K562 (cell line): ENCODE measurements at regions not wholly inside any gene's neighbourhood (a gene's known extent, or its start where the extent isn't known, plus 50 kb on each side); places are given as distances from the start of the nearest gene placed in this dataset.

Experiments
- ATAC-seq: fragments of 200-7000 bp; cut with Tn5 transposase; 3 replicates; pipeline ENCODE4 v1.9.1; 2020; ENCODE audit warnings: moderate library complexity
- BruUV-seq: library from RNA; stranded (reverse); fragments of 400-500 nt; replicated peaks from 2 replicates; lab custom pipeline; 2021; lab: Mats Ljungman, UMichigan
- CTCF ChIA-PET: fragments of 300-600 bp; formaldehyde crosslinking; extraction: SDS; loops from one replicate; lab custom pipeline; 2021; ENCODE audit warnings: low intra/inter-chr PET ratio; lab: Yijun Ruan, JAX
- POLR2A ChIA-PET: fragments of 300-600, 350-650 bp; sonication (Branson Sonifier 250); formaldehyde crosslinking; extraction: SDS; loops from one replicate; lab custom pipeline; 2021; ENCODE audit warnings: antibody characterized with exemption, inconsistent platforms; lab: Yijun Ruan, JAX
- DNase-seq, 4 experiments: peaks; one replicate each; pipeline versions ENCODE4 v3.0.0 to v3.0.0-alpha.2; 2011 to 2018; ENCODE audit warnings: low spot score in 3 of 4, mixed read lengths in 3 of 4; ENCODE audit errors: extremely low read depth in 1 of 4
- FAIRE-seq: peaks from 2 replicates; lab custom pipeline; 2011; peaks lifted over from hg19 to GRCh38; lab: Jason Lieb, UNC
- H2AFZ ChIP-seq: 2 replicates; pipeline ENCODE4 v1.6.0; 2011; ENCODE audit warnings: low read depth, low read length, control low read depth, inconsistent platforms
- H3K27ac ChIP-seq: fragments of 200-600 bp; 3 replicates; pipeline ENCODE4 v1.8.0; 2011; ENCODE audit warnings: low read depth, mild to moderate bottlenecking, control low read depth, inconsistent platforms, low read length, moderate library complexity, mixed read lengths; ENCODE audit errors: extremely low read depth
- H3K27me3 ChIP-seq, 2 experiments: fragments of 300-600 bp in 1 of 2; 2 replicates in 1 of 2; 3 replicates in 1 of 2; pipeline versions ENCODE4 v1.6.0 to v1.8.0; 2011; ENCODE audit warnings: inconsistent platforms in 2 of 2, low read length in 2 of 2, mild to moderate bottlenecking in 1 of 2, mixed read lengths in 1 of 2, moderate library complexity in 1 of 2; ENCODE audit not compliant: control insufficient read depth in 2 of 2, insufficient read depth in 2 of 2
- H3K36me3 ChIP-seq: fragments of 300-600 bp; 3 replicates; pipeline ENCODE4 v1.8.0; 2011; ENCODE audit warnings: mild to moderate bottlenecking, low read length, inconsistent platforms; ENCODE audit not compliant: control insufficient read depth, insufficient read depth
- H3K4me1 ChIP-seq, 2 experiments: fragments of 200-600 bp in 1 of 2; replicated peaks in 1 of 2; 2 replicates in 1 of 2; 3 replicates in 1 of 2; pipeline versions ENCODE4 v1.5.1 to v1.8.0; 2011; ENCODE audit warnings: inconsistent platforms in 2 of 2, low read length in 2 of 2, mild to moderate bottlenecking in 1 of 2, mixed read lengths in 1 of 2, moderate library complexity in 1 of 2; ENCODE audit not compliant: control insufficient read depth in 2 of 2, insufficient read depth in 2 of 2
- H3K4me2 ChIP-seq: 2 replicates; pipeline ENCODE4 v1.6.1; 2011; ENCODE audit warnings: low read length, control low read depth, inconsistent platforms, mixed read lengths; ENCODE audit not compliant: insufficient read depth
- H3K4me3 ChIP-seq: fragments of 200-600 bp; sonication (generic), shearing (Covaris generic); 2 replicates; pipeline ENCODE4 v1.5.1; 2016; ENCODE audit warnings: control low read depth, inconsistent platforms
- H3K79me2 ChIP-seq: fragments of 200-600 bp; 3 replicates; pipeline ENCODE4 v1.8.0; 2011; ENCODE audit warnings: low read length, inconsistent platforms; ENCODE audit not compliant: control insufficient read depth, insufficient read depth
- H3K9ac ChIP-seq, 2 experiments: 2 replicates each; pipeline versions ENCODE4 v1.6.0 to v1.6.1; 2011; ENCODE audit warnings: low read depth in 2 of 2, low read length in 2 of 2, control low read depth in 1 of 2, inconsistent platforms in 1 of 2, mild to moderate bottlenecking in 1 of 2, mixed read lengths in 1 of 2; ENCODE audit not compliant: insufficient read depth in 1 of 2
- H3K9me1 ChIP-seq: one replicate; pipeline ENCODE4 v1.6.0; 2011; ENCODE audit warnings: inconsistent platforms, mild to moderate bottlenecking, low read length, moderate library complexity; ENCODE audit not compliant: control insufficient read depth, insufficient read depth
- H3K9me3 ChIP-seq: replicated peaks from 2 replicates; pipeline ENCODE4 v1.5.1; 2011; ENCODE audit warnings: low read depth, low read length, inconsistent platforms; ENCODE audit not compliant: control insufficient read depth, insufficient read depth
- H4K20me1 ChIP-seq: replicated peaks from 2 replicates; pipeline ENCODE4 v1.6.1; 2011; ENCODE audit warnings: low read length, inconsistent platforms, mixed read lengths; ENCODE audit not compliant: control insufficient read depth, insufficient read depth
- BDP1 ChIP-seq: IDR thresholded peaks from 3 replicates; pipeline ENCODE4 v1.6.1; 2011; ENCODE audit not compliant: insufficient read length, insufficient read depth
- GATAD2A ChIP-seq: fragments of 450-650 bp; IDR thresholded peaks from 2 replicates; pipeline ENCODE4 v1.6.1; 2017
- HMG20A ChIP-seq: fragments of 450-650 bp; formaldehyde crosslinking; conservative IDR thresholded peaks from 2 replicates; pipeline ENCODE4 v1.4.0; 2020; ENCODE audit warnings: mild to moderate bottlenecking, mixed read lengths
- HNRNPUL1 ChIP-seq: fragments of 200-400 bp; formaldehyde crosslinking; IDR thresholded peaks from 2 replicates; pipeline ENCODE4 v1.6.1; 2017; ENCODE audit warnings: low read length
- MAFF ChIP-seq: IDR thresholded peaks from 2 replicates; pipeline ENCODE4 v1.6.1; 2012; ENCODE audit warnings: low read length, improper control_type of control experiment
- PRPF4 ChIP-seq: fragments of 200-400 bp; formaldehyde crosslinking; IDR thresholded peaks from one replicate; pipeline ENCODE4 v1.6.1; 2017; ENCODE audit warnings: low read length, low read depth, mild to moderate bottlenecking; ENCODE audit not compliant: insufficient read depth, poor library complexity, severe bottlenecking
- SRSF1 ChIP-seq: fragments of 200-400 bp; formaldehyde crosslinking; IDR thresholded peaks from 2 replicates; pipeline ENCODE4 v1.6.1; 2017; ENCODE audit warnings: mild to moderate bottlenecking, low read depth, low read length, moderate library complexity
- TAF1 ChIP-seq: IDR thresholded peaks from 2 replicates; pipeline ENCODE4 v1.6.1; 2011; ENCODE audit warnings: mild to moderate bottlenecking, low read length, moderate library complexity; ENCODE audit not compliant: insufficient read depth, control insufficient read depth, severe bottlenecking; ENCODE audit errors: extremely low read depth
- TCF7 ChIP-seq: sonication (generic); IDR thresholded peaks from 2 replicates; pipeline ENCODE4 v1.6.1; 2016; ENCODE audit warnings: antibody characterized with exemption, borderline replicate concordance
- XRCC3 ChIP-seq: fragments of 450-650 bp; IDR thresholded peaks from 2 replicates; pipeline ENCODE4 v1.6.1; 2017; ENCODE audit warnings: mild to moderate bottlenecking, moderate library complexity
- ZEB2 ChIP-seq: fragments of 450-650 bp; IDR thresholded peaks from 2 replicates; pipeline ENCODE4 v1.6.1; 2016
- WGBS: fragments of 100-300 bp; shearing (Covaris generic); methylation state at CpG from one replicate; pipeline ENCODE4 v1.1.6; 2016; ENCODE audit warnings: low coverage, mixed read lengths; ENCODE audit not compliant: insufficient coverage; ENCODE audit errors: missing lambda C conversion rate; 5-methylcytosine and 5-hydroxymethylcytosine counted together
- in situ Hi-C: fragments of 300-500 bp; cut with MboI; formaldehyde crosslinking; loops from 4 replicates; pipeline ENCODE4 v1.15.0; 2018; ENCODE audit warnings: inconsistent platforms, mixed read lengths
- intact Hi-C: fragments of 100-400 bp; cut with micrococcal nuclease; formaldehyde crosslinking; loops from 2 replicates; pipeline ENCODE4 v1.14.2; 2022
- TF ChIP-seq, protein P1 (sequence below): fragments of 450-650 bp; IDR thresholded peaks from 2 replicates; pipeline ENCODE4 v1.6.1; 2014; ENCODE audit warnings: low read depth, mild to moderate bottlenecking, moderate library complexity, borderline replicate concordance
- TF ChIP-seq, protein P2 (sequence below): sonication (generic); formaldehyde crosslinking; IDR thresholded peaks from 2 replicates; pipeline ENCODE4 v1.8.1; 2023; ENCODE audit warnings: mild to moderate bottlenecking, missing genetic modification reagents
- TF ChIP-seq, protein P3 (sequence below): fragments of 250-450 bp; sonication (Bioruptor Pico); IDR thresholded peaks from 2 replicates; pipeline ENCODE4 v1.5.0; 2020; ENCODE audit warnings: mild to moderate bottlenecking, borderline replicate concordance
- TF ChIP-seq, protein P4 (sequence below): sonication (generic); formaldehyde crosslinking; IDR thresholded peaks from 2 replicates; pipeline ENCODE4 v1.8.0; 2022; ENCODE audit warnings: mild to moderate bottlenecking, missing genetic modification reagents

DNA sequence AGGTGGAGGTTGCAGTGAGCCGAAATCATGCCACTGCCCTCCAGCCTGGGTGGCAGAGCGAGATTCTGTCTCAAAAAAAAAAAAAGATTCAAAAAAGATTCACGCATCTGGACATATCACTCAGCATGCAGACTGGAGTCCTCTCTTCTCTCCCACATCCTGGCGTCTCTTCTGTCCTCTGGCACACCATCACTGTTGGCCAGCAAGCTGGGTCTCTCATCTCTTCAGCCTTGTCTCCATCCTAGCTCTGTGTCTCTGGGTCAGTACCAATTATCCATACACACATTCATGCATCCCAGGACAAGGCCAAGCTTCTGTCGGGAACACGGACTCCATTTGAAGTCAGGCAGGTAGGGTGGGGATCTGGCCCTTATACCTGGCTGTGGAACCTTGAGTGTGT is 105.5 kb upstream of the MAP1LC3B2 start:
- in situ Hi-C loops = no loop called here
- no peak for ATAC-seq
- DNase-seq = no peak
- ChIA-PET CTCF (no interaction called here), POLR2A (interaction anchor here (0.9 kb wide), 1 partner anchor 9 kb away, joined by 4 read pairs; no protein-coding TSS in a partner anchor)
- Histone ChIP-seq H3K79me2 (no peaks in the 10 kb centered on the region), H3K4me3 (no peak overlapping the region), H3K9me1 (no peaks in the 10 kb centered on the region), H3K36me3 (no peaks in the 10 kb centered on the region), H3K9ac (no peak overlapping the region), H3K27ac (no peak overlapping the region), H4K20me1 (no peaks in the 10 kb centered on the region), H2AFZ (no peak overlapping the region), H3K4me2 (no peak overlapping the region), H3K9me3 (no peaks in the 10 kb centered on the region), H3K27me3 (no peaks in the 10 kb centered on the region), H3K4me1 (peaks cover 3 to 10% of the 10 kb centered on the region in 2 experiments; a peak in 3 of 5 replicates)
- intact Hi-C loops = no loop called here
- FAIRE-seq = no peak
- BruUV-seq = no TSS peak
- 90% methylated on average over 6 of the region's 6 CpGs for WGBS
- TF ChIP-seq HMG20A (CRISPR knock-in tag) (no peak), XRCC3 (no peak), GATAD2A (no peak), SRSF1 (no peak), ZEB2 (no peak), BDP1 (no peak), TAF1 (no peak), PRPF4 (no peak), HNRNPUL1 (no peak), MAFF (no peak), TCF7 (no peak)
- TF ChIP-seq, protein P1, sequence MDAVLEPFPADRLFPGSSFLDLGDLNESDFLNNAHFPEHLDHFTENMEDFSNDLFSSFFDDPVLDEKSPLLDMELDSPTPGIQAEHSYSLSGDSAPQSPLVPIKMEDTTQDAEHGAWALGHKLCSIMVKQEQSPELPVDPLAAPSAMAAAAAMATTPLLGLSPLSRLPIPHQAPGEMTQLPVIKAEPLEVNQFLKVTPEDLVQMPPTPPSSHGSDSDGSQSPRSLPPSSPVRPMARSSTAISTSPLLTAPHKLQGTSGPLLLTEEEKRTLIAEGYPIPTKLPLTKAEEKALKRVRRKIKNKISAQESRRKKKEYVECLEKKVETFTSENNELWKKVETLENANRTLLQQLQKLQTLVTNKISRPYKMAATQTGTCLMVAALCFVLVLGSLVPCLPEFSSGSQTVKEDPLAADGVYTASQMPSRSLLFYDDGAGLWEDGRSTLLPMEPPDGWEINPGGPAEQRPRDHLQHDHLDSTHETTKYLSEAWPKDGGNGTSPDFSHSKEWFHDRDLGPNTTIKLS = no peak
- TF ChIP-seq, protein P2, sequence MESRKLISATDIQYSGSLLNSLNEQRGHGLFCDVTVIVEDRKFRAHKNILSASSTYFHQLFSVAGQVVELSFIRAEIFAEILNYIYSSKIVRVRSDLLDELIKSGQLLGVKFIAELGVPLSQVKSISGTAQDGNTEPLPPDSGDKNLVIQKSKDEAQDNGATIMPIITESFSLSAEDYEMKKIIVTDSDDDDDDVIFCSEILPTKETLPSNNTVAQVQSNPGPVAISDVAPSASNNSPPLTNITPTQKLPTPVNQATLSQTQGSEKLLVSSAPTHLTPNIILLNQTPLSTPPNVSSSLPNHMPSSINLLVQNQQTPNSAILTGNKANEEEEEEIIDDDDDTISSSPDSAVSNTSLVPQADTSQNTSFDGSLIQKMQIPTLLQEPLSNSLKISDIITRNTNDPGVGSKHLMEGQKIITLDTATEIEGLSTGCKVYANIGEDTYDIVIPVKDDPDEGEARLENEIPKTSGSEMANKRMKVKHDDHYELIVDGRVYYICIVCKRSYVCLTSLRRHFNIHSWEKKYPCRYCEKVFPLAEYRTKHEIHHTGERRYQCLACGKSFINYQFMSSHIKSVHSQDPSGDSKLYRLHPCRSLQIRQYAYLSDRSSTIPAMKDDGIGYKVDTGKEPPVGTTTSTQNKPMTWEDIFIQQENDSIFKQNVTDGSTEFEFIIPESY = no peak
- TF ChIP-seq, protein P3, sequence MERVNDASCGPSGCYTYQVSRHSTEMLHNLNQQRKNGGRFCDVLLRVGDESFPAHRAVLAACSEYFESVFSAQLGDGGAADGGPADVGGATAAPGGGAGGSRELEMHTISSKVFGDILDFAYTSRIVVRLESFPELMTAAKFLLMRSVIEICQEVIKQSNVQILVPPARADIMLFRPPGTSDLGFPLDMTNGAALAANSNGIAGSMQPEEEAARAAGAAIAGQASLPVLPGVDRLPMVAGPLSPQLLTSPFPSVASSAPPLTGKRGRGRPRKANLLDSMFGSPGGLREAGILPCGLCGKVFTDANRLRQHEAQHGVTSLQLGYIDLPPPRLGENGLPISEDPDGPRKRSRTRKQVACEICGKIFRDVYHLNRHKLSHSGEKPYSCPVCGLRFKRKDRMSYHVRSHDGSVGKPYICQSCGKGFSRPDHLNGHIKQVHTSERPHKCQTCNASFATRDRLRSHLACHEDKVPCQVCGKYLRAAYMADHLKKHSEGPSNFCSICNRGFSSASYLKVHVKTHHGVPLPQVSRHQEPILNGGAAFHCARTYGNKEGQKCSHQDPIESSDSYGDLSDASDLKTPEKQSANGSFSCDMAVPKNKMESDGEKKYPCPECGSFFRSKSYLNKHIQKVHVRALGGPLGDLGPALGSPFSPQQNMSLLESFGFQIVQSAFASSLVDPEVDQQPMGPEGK = no peak
- TF ChIP-seq, protein P4, sequence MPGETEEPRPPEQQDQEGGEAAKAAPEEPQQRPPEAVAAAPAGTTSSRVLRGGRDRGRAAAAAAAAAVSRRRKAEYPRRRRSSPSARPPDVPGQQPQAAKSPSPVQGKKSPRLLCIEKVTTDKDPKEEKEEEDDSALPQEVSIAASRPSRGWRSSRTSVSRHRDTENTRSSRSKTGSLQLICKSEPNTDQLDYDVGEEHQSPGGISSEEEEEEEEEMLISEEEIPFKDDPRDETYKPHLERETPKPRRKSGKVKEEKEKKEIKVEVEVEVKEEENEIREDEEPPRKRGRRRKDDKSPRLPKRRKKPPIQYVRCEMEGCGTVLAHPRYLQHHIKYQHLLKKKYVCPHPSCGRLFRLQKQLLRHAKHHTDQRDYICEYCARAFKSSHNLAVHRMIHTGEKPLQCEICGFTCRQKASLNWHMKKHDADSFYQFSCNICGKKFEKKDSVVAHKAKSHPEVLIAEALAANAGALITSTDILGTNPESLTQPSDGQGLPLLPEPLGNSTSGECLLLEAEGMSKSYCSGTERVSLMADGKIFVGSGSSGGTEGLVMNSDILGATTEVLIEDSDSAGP (CRISPR knock-in tag) = no peak
